ENCODE measurements at regions not wholly inside any gene's neighbourhood (a gene's known extent, or its start where the extent isn't known, plus 50 kb on each side); places are given as distances from the start of the nearest gene placed in this dataset.
"Not testable (repeated sequence)": the region's sequence is repeated elsewhere in the genome, so short reads cannot be mapped to it uniquely, and the experiment has no call there.

- DNase-seq (ENCODE audit: low read depth in 2 of 2, low spot score in 1 of 2), result peak; percentile 30 to 66
Measured at GRCh38 chr12:127165567-127166392, 1101.2 kb upstream of the TMEM132C start.

- DNase-seq (ENCODE audit: low read depth in 2 of 2, low spot score in 1 of 2), result no peak
Measured at GRCh38 chr12:127169321-127170181, 1097.4 kb upstream of the TMEM132C start.

GRCh38 chr12:127170226-127171180 is 1096.5 kb upstream of the TMEM132C start:
- no peak for DNase-seq (ENCODE audit: low read depth in 2 of 2, low spot score in 1 of 2)

- no peak for DNase-seq (ENCODE audit: low read depth in 2 of 2, low spot score in 1 of 2)
Measured at GRCh38 chr12:127172861-127173260, 1094.1 kb upstream of the TMEM132C start.

- not testable (repeated sequence) for DNase-seq (ENCODE audit: low read depth in 2 of 2, low spot score in 1 of 2)
Measured at GRCh38 chr12:127173971-127174370, 1093.0 kb upstream of the TMEM132C start.

GRCh38 chr12:127174881-127175280 is 1092.1 kb upstream of the TMEM132C start:
- DNase-seq (ENCODE audit: low read depth in 2 of 2, low spot score in 1 of 2), result no peak

- DNase-seq (ENCODE audit: low read depth in 2 of 2, low spot score in 1 of 2), result no peak
Measured at GRCh38 chr12:127175361-127175760, 1091.6 kb upstream of the TMEM132C start.

- DNase-seq (ENCODE audit: low read depth in 2 of 2, low spot score in 1 of 2), result no peak
Measured at GRCh38 chr12:127176804-127177203, 1090.2 kb upstream of the TMEM132C start.

- DNase-seq (ENCODE audit: low read depth in 2 of 2, low spot score in 1 of 2), result no peak
Measured at GRCh38 chr12:127178052-127178451, 1088.9 kb upstream of the TMEM132C start.

- DNase-seq (ENCODE audit: low read depth in 2 of 2, low spot score in 1 of 2), result no peak
Measured at GRCh38 chr12:127178463-127178862, 1088.5 kb upstream of the TMEM132C start.

GRCh38 chr12:127179176-127179575 is 1087.8 kb upstream of the TMEM132C start:
- no peak for DNase-seq (ENCODE audit: low read depth in 2 of 2, low spot score in 1 of 2)

GRCh38 chr12:127182018-127182417 is 1085.0 kb upstream of the TMEM132C start:
- DNase-seq (ENCODE audit: low read depth in 2 of 2, low spot score in 1 of 2), result no peak

- no peak for DNase-seq (ENCODE audit: low read depth in 2 of 2, low spot score in 1 of 2)
Measured at GRCh38 chr12:127189992-127190391, 1077.0 kb upstream of the TMEM132C start.

GRCh38 chr12:127191129-127191528 is 1075.8 kb upstream of the TMEM132C start:
- no peak for DNase-seq (ENCODE audit: low read depth in 2 of 2, low spot score in 1 of 2)

GRCh38 chr12:127192391-127192790 is 1074.6 kb upstream of the TMEM132C start:
- no peak for DNase-seq (ENCODE audit: low read depth in 2 of 2, low spot score in 1 of 2)

- DNase-seq (ENCODE audit: low read depth in 2 of 2, low spot score in 1 of 2), result no peak
Measured at GRCh38 chr12:127193341-127193740, 1073.6 kb upstream of the TMEM132C start.

GRCh38 chr12:127194176-127194575 is 1072.8 kb upstream of the TMEM132C start:
- DNase-seq (ENCODE audit: low read depth in 2 of 2, low spot score in 1 of 2), result no peak

GRCh38 chr12:127205781-127206555 is 1061.0 kb upstream of the TMEM132C start:
- DNase-seq (ENCODE audit: low read depth in 2 of 2, low spot score in 1 of 2), result no peak

- no peak for DNase-seq (ENCODE audit: low read depth in 2 of 2, low spot score in 1 of 2)
Measured at GRCh38 chr12:127209318-127209717, 1057.7 kb upstream of the TMEM132C start.

- DNase-seq (ENCODE audit: low read depth in 2 of 2, low spot score in 1 of 2), result no peak
Measured at GRCh38 chr12:127214186-127214585, 1052.8 kb upstream of the TMEM132C start.

Measured in stimulated activated CD8-positive, alpha-beta memory T cell treated with anti-CD3 and anti-CD28 coated beads, Interleukin-4, amount 100 ng/mL, for 1 hour (primary cell).